Endodermal cell (in vitro differentiated cells): ENCODE measurements at regions not wholly inside any gene's neighbourhood (a gene's known extent, or its start where the extent isn't known, plus 50 kb on each side); places are given as distances from the start of the nearest gene placed in this dataset.

Experiments used
- DNase-seq: peaks from one replicate; pipeline ENCODE4 v3.0.0-alpha.2; 2017
- H3K27ac ChIP-seq: 2 replicates; pipeline ENCODE4 v1.5.1; 2013; ENCODE audit warnings: mild to moderate bottlenecking, low read depth, low read length, moderate library complexity
- H3K27me3 ChIP-seq: 2 replicates; pipeline ENCODE4 v1.6.1; 2013; ENCODE audit warnings: mild to moderate bottlenecking, low read length, moderate library complexity; ENCODE audit not compliant: insufficient read depth, control insufficient read depth, poor library complexity, severe bottlenecking
- H3K36me3 ChIP-seq: 2 replicates; pipeline ENCODE4 v1.7.0; 2013; ENCODE audit warnings: mild to moderate bottlenecking, low read length, moderate library complexity; ENCODE audit not compliant: control insufficient read depth, insufficient read depth
- H3K4me1 ChIP-seq: one replicate; pipeline ENCODE4 v1.7.0; 2013; ENCODE audit warnings: low read length; ENCODE audit not compliant: control insufficient read depth, insufficient read depth
- H3K4me3 ChIP-seq: 2 replicates; pipeline ENCODE4 v1.5.1; 2013; ENCODE audit warnings: mild to moderate bottlenecking, low read length, moderate library complexity
- H3K9ac ChIP-seq: 2 replicates; pipeline ENCODE4 v1.6.1; 2013; ENCODE audit warnings: mild to moderate bottlenecking, low read length, moderate library complexity; ENCODE audit not compliant: poor library complexity, severe bottlenecking; ENCODE audit errors: extremely low read depth
- H3K9me3 ChIP-seq: 2 replicates; pipeline ENCODE4 v1.6.1; 2013; ENCODE audit warnings: mild to moderate bottlenecking, low read length, moderate library complexity; ENCODE audit not compliant: control insufficient read depth
- H3K27ac Mint-ChIP-seq: 2 replicates; pipeline ENCODE4 v1.8.0; 2020; ENCODE audit warnings: mixed read lengths
- H3K27me3 Mint-ChIP-seq: 2 replicates; pipeline ENCODE4 v1.8.0; 2021; ENCODE audit warnings: mild to moderate bottlenecking, mixed read lengths; ENCODE audit not compliant: insufficient read depth
- H3K36me3 Mint-ChIP-seq: 2 replicates; pipeline ENCODE4 v1.8.0; 2020; ENCODE audit warnings: low read depth, mixed read lengths
- H3K4me1 Mint-ChIP-seq: 2 replicates; pipeline ENCODE4 v1.8.0; 2020; ENCODE audit warnings: mixed read lengths
- H3K4me3 Mint-ChIP-seq: 2 replicates; pipeline ENCODE4 v1.8.0; 2020; ENCODE audit warnings: mild to moderate bottlenecking, moderate library complexity, mixed read lengths
- H3K9me3 Mint-ChIP-seq: 2 replicates; pipeline ENCODE4 v1.8.0; 2020; ENCODE audit warnings: mild to moderate bottlenecking, mixed read lengths
- WGBS, 2 experiments: methylation state at CpG; one replicate each; pipeline versions ENCODE4 v1.1.5 to v1.1.7; 2013; ENCODE audit warnings: missing lambda C conversion rate in 2 of 2, mixed read lengths in 1 of 2; ENCODE audit not compliant: insufficient coverage in 1 of 2, insufficient read length in 1 of 2; 5-methylcytosine and 5-hydroxymethylcytosine counted together
- TF ChIP-seq, protein P1 (sequence below): fragments of 200-600 bp; sonication (generic); conservative IDR thresholded peaks from 2 replicates; pipeline ENCODE4 v1.5.0; 2021; ENCODE audit warnings: antibody characterized with exemption, mild to moderate bottlenecking

DNA sequence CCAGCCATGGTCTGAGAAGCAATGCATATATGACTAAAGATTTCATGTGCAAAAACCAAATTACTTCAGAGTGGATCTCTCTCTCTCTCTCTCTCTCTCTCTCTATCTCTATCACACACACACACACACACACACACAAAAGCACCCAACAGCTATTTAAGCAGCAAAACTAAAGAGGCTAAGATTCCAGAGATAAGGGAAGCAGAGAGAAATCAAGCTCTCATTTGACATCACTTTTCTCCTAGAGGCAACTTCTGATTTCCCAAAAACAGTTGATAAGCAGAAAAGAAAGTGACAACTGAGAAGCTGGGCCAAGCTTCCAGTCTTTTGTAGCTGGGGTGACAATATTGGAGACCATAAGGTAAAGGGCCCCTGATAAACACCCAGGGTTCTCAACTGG lies 526.0 kb upstream of the NR2F2 start:
- Mint-ChIP-seq H3K4me3 (no peak overlapping the region), H3K4me1 (peaks cover 16% of the 10 kb centered on the region), H3K9me3 (peaks cover 8% of the 10 kb centered on the region), H3K36me3 (no peaks in the 10 kb centered on the region), H3K27ac (peak overlapping the region; percentile 3), H3K27me3 (no peaks in the 10 kb centered on the region)
- no peaks in the 10 kb centered on the region for H3K27me3 ChIP-seq
- no peaks in the 10 kb centered on the region for H3K36me3 ChIP-seq
- no peak overlapping the region for H3K27ac ChIP-seq
- no peaks in the 10 kb centered on the region for H3K4me1 ChIP-seq
- peaks cover 16% of the 10 kb centered on the region for H3K9me3 ChIP-seq
- TF ChIP-seq, protein P1, sequence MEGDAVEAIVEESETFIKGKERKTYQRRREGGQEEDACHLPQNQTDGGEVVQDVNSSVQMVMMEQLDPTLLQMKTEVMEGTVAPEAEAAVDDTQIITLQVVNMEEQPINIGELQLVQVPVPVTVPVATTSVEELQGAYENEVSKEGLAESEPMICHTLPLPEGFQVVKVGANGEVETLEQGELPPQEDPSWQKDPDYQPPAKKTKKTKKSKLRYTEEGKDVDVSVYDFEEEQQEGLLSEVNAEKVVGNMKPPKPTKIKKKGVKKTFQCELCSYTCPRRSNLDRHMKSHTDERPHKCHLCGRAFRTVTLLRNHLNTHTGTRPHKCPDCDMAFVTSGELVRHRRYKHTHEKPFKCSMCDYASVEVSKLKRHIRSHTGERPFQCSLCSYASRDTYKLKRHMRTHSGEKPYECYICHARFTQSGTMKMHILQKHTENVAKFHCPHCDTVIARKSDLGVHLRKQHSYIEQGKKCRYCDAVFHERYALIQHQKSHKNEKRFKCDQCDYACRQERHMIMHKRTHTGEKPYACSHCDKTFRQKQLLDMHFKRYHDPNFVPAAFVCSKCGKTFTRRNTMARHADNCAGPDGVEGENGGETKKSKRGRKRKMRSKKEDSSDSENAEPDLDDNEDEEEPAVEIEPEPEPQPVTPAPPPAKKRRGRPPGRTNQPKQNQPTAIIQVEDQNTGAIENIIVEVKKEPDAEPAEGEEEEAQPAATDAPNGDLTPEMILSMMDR, result no peak
- no peak for DNase-seq
- H3K4me3 ChIP-seq, result no peak overlapping the region
- H3K9ac ChIP-seq, result no peak overlapping the region

DNA sequence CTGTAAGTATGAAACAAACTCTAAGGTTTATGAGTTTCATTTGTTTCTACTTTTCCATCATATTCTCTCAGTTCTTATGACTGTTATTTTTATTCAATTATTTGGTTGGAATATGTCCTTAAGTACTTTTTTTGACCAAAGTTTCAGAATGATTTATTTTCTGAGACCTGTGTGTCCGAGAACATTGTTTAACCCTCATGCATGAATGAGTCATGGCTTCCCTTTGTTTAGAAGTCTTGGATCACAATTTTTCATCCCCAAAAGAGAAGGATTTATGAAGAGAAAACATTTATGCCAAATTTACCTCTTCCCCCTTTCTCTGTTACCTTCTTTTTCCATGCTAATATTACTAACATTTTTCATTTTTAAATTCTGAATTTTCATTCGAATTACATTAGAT lies 518.0 kb upstream of the NR2F2 start:
- no peaks in the 10 kb centered on the region for H3K36me3 ChIP-seq
- no peaks in the 10 kb centered on the region for H3K9me3 ChIP-seq
- H3K4me3 ChIP-seq, result no peak overlapping the region
- H3K4me1 ChIP-seq, result no peaks in the 10 kb centered on the region
- H3K27me3 Mint-ChIP-seq, result no peaks in the 10 kb centered on the region
- H3K9ac ChIP-seq, result peak overlapping the region; percentile 15
- no peaks in the 10 kb centered on the region for H3K27me3 ChIP-seq
- TF ChIP-seq, protein P1, result no peak
- peaks cover 7% of the 10 kb centered on the region for H3K4me1 Mint-ChIP-seq
- H3K27ac ChIP-seq, result no peak overlapping the region
- DNase-seq, result no peak
- no peak overlapping the region for H3K4me3 Mint-ChIP-seq
- H3K36me3 Mint-ChIP-seq, result no peaks in the 10 kb centered on the region
- WGBS, 2 experiments, result 94 to 100% methylated on average over 2 of the region's 2 CpGs
- H3K27ac Mint-ChIP-seq, result no peak overlapping the region
- H3K9me3 Mint-ChIP-seq, result no peaks in the 10 kb centered on the region

DNA sequence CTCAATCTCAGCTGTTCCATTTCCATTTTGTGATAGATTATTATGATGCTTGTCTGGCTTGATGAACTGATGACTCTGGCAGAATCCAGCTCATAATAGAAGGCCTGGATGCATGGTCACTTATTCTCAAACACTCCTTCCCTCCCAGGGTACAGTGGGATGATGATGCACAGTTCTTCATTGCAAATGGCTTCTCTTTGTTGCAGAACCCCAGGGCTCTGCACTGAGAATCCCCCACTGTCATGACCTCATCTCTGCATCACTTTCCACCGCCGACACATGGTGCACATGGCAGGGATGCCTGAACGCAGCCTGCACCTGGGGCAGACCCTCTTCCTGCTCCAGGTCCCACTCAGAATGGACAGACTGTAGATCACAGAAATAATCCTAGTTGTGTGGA lies 515.6 kb upstream of the NR2F2 start:
- no peak overlapping the region for H3K4me3 Mint-ChIP-seq
- 83 to 95% methylated on average over 2 to 3 of the region's 3 CpGs for WGBS, 2 experiments
- H3K27ac Mint-ChIP-seq, result no peak overlapping the region
- no peaks in the 10 kb centered on the region for H3K9me3 Mint-ChIP-seq
- H3K4me3 ChIP-seq, result no peak overlapping the region
- H3K4me1 ChIP-seq, result no peaks in the 10 kb centered on the region
- H3K9me3 ChIP-seq, result no peaks in the 10 kb centered on the region
- no peak for DNase-seq
- H3K4me1 Mint-ChIP-seq, result peaks cover 7% of the 10 kb centered on the region
- no peak overlapping the region for H3K9ac ChIP-seq
- H3K27ac ChIP-seq, result no peak overlapping the region
- H3K36me3 Mint-ChIP-seq, result no peaks in the 10 kb centered on the region
- H3K27me3 Mint-ChIP-seq, result no peaks in the 10 kb centered on the region
- no peaks in the 10 kb centered on the region for H3K36me3 ChIP-seq
- TF ChIP-seq, protein P1, result no peak
- H3K27me3 ChIP-seq, result no peaks in the 10 kb centered on the region
